A549 (cell line): ENCODE measurements at regions not wholly inside any gene's neighbourhood (a gene's known extent, or its start where the extent isn't known, plus 50 kb on each side); places are given as distances from the start of the nearest gene placed in this dataset.

Source experiments
- ATAC-seq, 2 experiments: fragments of 200-7000 bp in 1 of 2; fragments of >200 bp in 1 of 2; cut with Nextera tagmentation in 1 of 2; cut with Tn5 transposase in 1 of 2; 3 replicates each; pipeline versions ENCODE4 v1.8.0 to v1.9.1; 2018 to 2020; ENCODE audit warnings: mild to moderate bottlenecking in 1 of 2, moderate library complexity in 1 of 2
- CTCF ChIA-PET: fragments of 300-600 bp; sonication (Branson Sonifier 250); formaldehyde crosslinking; extraction: SDS; loops from one replicate; lab custom pipeline; 2021; ENCODE audit warnings: antibody characterized with exemption, inconsistent platforms; lab: Yijun Ruan, JAX
- POLR2A ChIA-PET: fragments of 350-600 bp; formaldehyde crosslinking; extraction: SDS; loops from one replicate; lab custom pipeline; 2021; ENCODE audit warnings: antibody characterized with exemption, inconsistent platforms; lab: Yijun Ruan, JAX
- DNase-seq, 2 experiments: peaks; one replicate each; pipeline versions ENCODE4 v3.0.0 to v3.0.0-alpha.2; 2011 to 2016; ENCODE audit warnings: low read depth in 1 of 2, low spot score in 1 of 2
- FAIRE-seq: peaks from 2 replicates; lab custom pipeline; 2011; peaks lifted over from hg19 to GRCh38; lab: Jason Lieb, UNC
- H3K27ac ChIP-seq, 2 experiments: fragments of >200 bp; sonication (Bioruptor Twin); formaldehyde crosslinking; 3 replicates each; pipeline ENCODE4 v1.5.1; 2016 to 2017
- H3K4me1 ChIP-seq: fragments of >200 bp; sonication (Bioruptor Twin); formaldehyde crosslinking; 3 replicates; pipeline ENCODE4 v1.6.1; 2016
- H3K4me2 ChIP-seq: fragments of >200 bp; sonication (Bioruptor Twin); formaldehyde crosslinking; 3 replicates; pipeline ENCODE4 v1.6.1; 2016
- H3K4me3 ChIP-seq: fragments of >200 bp; sonication (Bioruptor Twin); formaldehyde crosslinking; 3 replicates; pipeline ENCODE4 v1.5.1; 2016
- H3K9me3 ChIP-seq: fragments of >200 bp; sonication (Bioruptor Twin); formaldehyde crosslinking; 3 replicates; pipeline ENCODE4 v1.6.1; 2016
- BCL3 ChIP-seq: fragments of >200 bp; sonication (Bioruptor Twin); formaldehyde crosslinking; IDR thresholded peaks from 3 replicates; pipeline ENCODE4 v1.6.1; 2016
- CBX2 ChIP-seq: fragments of 200-600 bp; sonication (generic); IDR thresholded peaks from 2 replicates; pipeline ENCODE4 v1.6.1; 2016; ENCODE audit warnings: low read depth, mild to moderate bottlenecking, borderline replicate concordance
- CBX8 ChIP-seq: fragments of 200-600 bp; sonication (generic); IDR thresholded peaks from 2 replicates; pipeline ENCODE4 v1.6.1; 2016
- CEBPB ChIP-seq, 2 experiments: fragments of >200 bp in 1 of 2; sonication (Bioruptor Twin) in 1 of 2; formaldehyde crosslinking in 1 of 2; IDR thresholded peaks; 2 replicates each; pipeline ENCODE4 v1.6.1; 2012 to 2016
- CTCF ChIP-seq: fragments of >200 bp; sonication (Bioruptor Twin); formaldehyde crosslinking; IDR thresholded peaks from 3 replicates; pipeline ENCODE4 v1.5.1; 2016
- EHMT2 ChIP-seq: fragments of 200-600 bp; sonication (generic); IDR thresholded peaks from 2 replicates; pipeline ENCODE4 v1.6.1; 2016; ENCODE audit warnings: antibody characterized with exemption, low read depth, mild to moderate bottlenecking, moderate library complexity
- ELK1 ChIP-seq: fragments of 150-350 bp; IDR thresholded peaks from 2 replicates; pipeline ENCODE4 v1.6.1; 2014; ENCODE audit warnings: low read depth, mild to moderate bottlenecking, low read length
- EP300 ChIP-seq, 2 experiments: fragments of >200 bp; sonication (Bioruptor Twin); formaldehyde crosslinking; IDR thresholded peaks; 2 replicates in 1 of 2; 3 replicates in 1 of 2; pipeline ENCODE4 v1.6.1; 2016 to 2017
- ESRRA ChIP-seq: fragments of 150-350 bp; IDR thresholded peaks from 2 replicates; pipeline ENCODE4 v1.6.1; 2014; ENCODE audit warnings: mild to moderate bottlenecking, low read length, borderline replicate concordance
- FOSB ChIP-seq: fragments of 250-450 bp; sonication (Bioruptor Pico); IDR thresholded peaks from 2 replicates; pipeline ENCODE4 v1.5.0; 2020; ENCODE audit warnings: mild to moderate bottlenecking, moderate library complexity
- FOXS1 ChIP-seq: fragments of 250-450 bp; sonication (Bioruptor Pico); IDR thresholded peaks from 2 replicates; pipeline ENCODE4 v1.5.0; 2020; ENCODE audit warnings: mild to moderate bottlenecking, moderate library complexity
- GATA3 ChIP-seq: IDR thresholded peaks from 2 replicates; pipeline ENCODE4 v1.6.1; 2012; ENCODE audit warnings: borderline replicate concordance
- HEYL ChIP-seq: fragments of 250-450 bp; sonication (Bioruptor Pico); IDR thresholded peaks from 2 replicates; pipeline ENCODE4 v1.8.0; 2021; ENCODE audit warnings: mild to moderate bottlenecking, moderate library complexity
- HOXA7 ChIP-seq: fragments of 250-450 bp; sonication (Bioruptor Pico); IDR thresholded peaks from 2 replicates; pipeline ENCODE4 v1.5.0; 2020; ENCODE audit warnings: mild to moderate bottlenecking, moderate library complexity
- JUN ChIP-seq, 2 experiments: fragments of >200 bp; sonication (Bioruptor Twin); formaldehyde crosslinking; IDR thresholded peaks; 2 replicates in 1 of 2; 3 replicates in 1 of 2; pipeline ENCODE4 v1.6.1; 2016 to 2017
- KDM1A ChIP-seq: fragments of 200-600 bp; sonication (generic); IDR thresholded peaks from 2 replicates; pipeline ENCODE4 v1.6.1; 2016; ENCODE audit warnings: low read depth, mild to moderate bottlenecking
- MAFK ChIP-seq: fragments of 450-650 bp; IDR thresholded peaks from 2 replicates; pipeline ENCODE4 v1.6.1; 2014; ENCODE audit not compliant: partially characterized antibody
- MAX ChIP-seq: IDR thresholded peaks from 2 replicates; pipeline ENCODE4 v1.6.1; 2012
- NFE2L2 ChIP-seq: fragments of 150-350 bp; conservative IDR thresholded peaks from 2 replicates; pipeline ENCODE4 v1.6.1; 2014; ENCODE audit warnings: low read length
- NR3C1 ChIP-seq: fragments of >200 bp; sonication (Bioruptor Twin); formaldehyde crosslinking; IDR thresholded peaks from 3 replicates; pipeline ENCODE4 v1.6.1; 2017
- RFX5 ChIP-seq: fragments of 450-650 bp; IDR thresholded peaks from 2 replicates; pipeline ENCODE4 v1.7.1; 2014; ENCODE audit warnings: antibody characterized with exemption, mild to moderate bottlenecking, moderate library complexity
- ZSCAN20 ChIP-seq: fragments of 250-450 bp; sonication (Bioruptor Pico); IDR thresholded peaks from 2 replicates; pipeline ENCODE4 v1.8.0; 2022; ENCODE audit warnings: mild to moderate bottlenecking, moderate library complexity
- WGBS: methylation state at CpG from one replicate; pipeline ENCODE4 v1.1.6; 2017; ENCODE audit errors: missing lambda C conversion rate; 5-methylcytosine and 5-hydroxymethylcytosine counted together

- DNase-seq (no peak), FAIRE-seq (no peak), ATAC-seq (no peak)
- no peak overlapping the region for H3K27ac ChIP-seq
- POLR2A ChIA-PET = no interaction called here
- CTCF ChIA-PET = no interaction called here
- no peak overlapping the region for H3K4me3 ChIP-seq
- no peak overlapping the region for H3K4me2 ChIP-seq
- no peaks in the 10 kb centered on the region for H3K4me1 ChIP-seq
- TF ChIP-seq GATA3 (no peak), CEBPB (IDR thresholded peaks at IDR 0.05) (no peak), ZSCAN20 (CRISPR knock-in tag) (no peak)
- no peaks in the 10 kb centered on the region for H3K9me3 ChIP-seq
Measured at GRCh38 chr4:20383969-20384368, 132.3 kb downstream of the SLIT2 start.

- no peak overlapping the region for H3K4me2 ChIP-seq
- ChIA-PET CTCF (no interaction called here), POLR2A (no interaction called here)
- ATAC-seq = no peak
- no peak for FAIRE-seq
- no peak overlapping the region for H3K4me3 ChIP-seq
- DNase-seq = no peak
- no peak for TF ChIP-seq HEYL (CRISPR knock-in tag)
- no peak for TF ChIP-seq FOSB (CRISPR knock-in tag)
- TF ChIP-seq HOXA7 (CRISPR knock-in tag) = no peak
- TF ChIP-seq KDM1A = no peak
- TF ChIP-seq NFE2L2 = no peak
- no peak for TF ChIP-seq EP300 (IDR thresholded peaks at IDR 0.05)
- no peak for TF ChIP-seq BCL3
- no peak for TF ChIP-seq MAX
- no peak for TF ChIP-seq CBX8
- TF ChIP-seq JUN (IDR thresholded peaks at IDR 0.05) = no peak
- TF ChIP-seq NR3C1 = no peak
- TF ChIP-seq RFX5 = no peak
- no peak for TF ChIP-seq CTCF
- no peak for TF ChIP-seq ESRRA
- WGBS = 31% methylated on average over 5 of the region's 5 CpGs
- H3K9me3 ChIP-seq = no peaks in the 10 kb centered on the region
- no peaks in the 10 kb centered on the region for H3K4me1 ChIP-seq
- H3K27ac ChIP-seq = no peak overlapping the region
Measured at GRCh38 chr4:20384456-20384855, 132.8 kb downstream of the SLIT2 start.

GRCh38 chr4:20386001-20386740, 134.5 kb downstream of the SLIT2 start:
- POLR2A ChIA-PET = no interaction called here
- Histone ChIP-seq H3K4me1 (no peaks in the 10 kb centered on the region), H3K27ac (no peak overlapping the region), H3K9me3 (no peaks in the 10 kb centered on the region), H3K4me2 (no peak overlapping the region), H3K4me3 (no peak overlapping the region)
- CTCF ChIA-PET = no interaction called here
- WGBS = 0% methylated on average over 2 of the region's 2 CpGs
- FAIRE-seq (no peak), ATAC-seq (no peak), DNase-seq (no peak)
- TF ChIP-seq MAFK (peak; percentile 24), HOXA7 (CRISPR knock-in tag) (no peak), FOXS1 (no peak), EHMT2 (no peak)

GRCh38 chr4:20386906-20387305, 135.2 kb downstream of the SLIT2 start:
- Histone ChIP-seq H3K4me3 (no peak overlapping the region), H3K9me3 (no peaks in the 10 kb centered on the region), H3K4me2 (no peak overlapping the region)
- POLR2A ChIA-PET = no interaction called here
- ATAC-seq = no peak
- 16% methylated on average over 5 of the region's 5 CpGs for WGBS
- TF ChIP-seq CBX8 (no peak), CBX2 (no peak), ELK1 (no peak), JUN (IDR thresholded peaks at IDR 0.05) (no peak)
- TF ChIP-seq, all 56 proteins: peak for 0
- Histone ChIP-seq H3K27ac (no peak overlapping the region), H3K4me1 (no peaks in the 10 kb centered on the region)
- DNase-seq (no peak), FAIRE-seq (no peak)
- CTCF ChIA-PET = no interaction called here
